Testis (tissue), 2 donors: ENCODE measurements at regions not wholly inside any gene's neighbourhood (a gene's known extent, or its start where the extent isn't known, plus 50 kb on each side); places are given as distances from the start of the nearest gene placed in this dataset.

Experiments
- CTCF ChIP-seq, 3 experiments: fragments of 450-650 bp in 2 of 3; fragments of 200-600 bp in 1 of 3; sonication (generic) in 1 of 3; IDR thresholded peaks; one replicate each; pipeline ENCODE4 v1.5.1; 2016 to 2019; ENCODE audit warnings: antibody characterized with exemption in 3 of 3, mild to moderate bottlenecking in 2 of 3, moderate library complexity in 1 of 3
- POLR2A ChIP-seq: fragments of 450-650 bp; IDR thresholded peaks from one replicate; pipeline ENCODE4 v1.6.1; 2017; ENCODE audit warnings: antibody characterized with exemption, mild to moderate bottlenecking, moderate library complexity

- TF ChIP-seq CTCF (IDR thresholded peaks at IDR 0.05) (peak in 2 of 3 experiments; percentile 24), POLR2A (no peak)
Measured at GRCh38 chrX:97685753-97686152, 802.0 kb downstream of the RPA4 start.
